Activated T-helper 1 cell treated with anti-CD3 and anti-CD28 coated beads, Interleukin-12 subunit alpha, Interleukin-12 subunit beta, Interleukin-2, Interleukin-4 antibody, amounts not matched to agents 30 ng/mL and 10 ng/mL and 1 ng/mL, durations not matched to agents 14 hours and 24 hours and 36 hours (primary cell): ENCODE measurements at regions not wholly inside any gene's neighbourhood (a gene's known extent, or its start where the extent isn't known, plus 50 kb on each side); places are given as distances from the start of the nearest gene placed in this dataset.

Source experiments
- DNase-seq: peaks from one replicate; pipeline ENCODE4 v3.0.0; 2021; ENCODE audit warnings: low spot score
- H3K27ac Mint-ChIP-seq: one replicate; pipeline ENCODE4 v1.8.0; 2021; ENCODE audit warnings: mild to moderate bottlenecking, mixed read lengths
- H3K27me3 Mint-ChIP-seq: one replicate; pipeline ENCODE4 v1.8.0; 2022; ENCODE audit warnings: mild to moderate bottlenecking, moderate library complexity, mixed read lengths; ENCODE audit not compliant: insufficient read depth
- H3K36me3 Mint-ChIP-seq: one replicate; pipeline ENCODE4 v1.8.0; 2021; ENCODE audit warnings: low read depth, mixed read lengths
- H3K4me1 Mint-ChIP-seq: one replicate; pipeline ENCODE4 v1.8.0; 2021; ENCODE audit warnings: low read depth, mixed read lengths
- H3K4me3 Mint-ChIP-seq: one replicate; pipeline ENCODE4 v1.8.0; 2021; ENCODE audit warnings: mild to moderate bottlenecking, moderate library complexity, mixed read lengths
- H3K9me3 Mint-ChIP-seq: one replicate; pipeline ENCODE4 v1.8.0; 2021; ENCODE audit warnings: mixed read lengths
- intact Hi-C: fragments of 100-400 bp; cut with micrococcal nuclease; formaldehyde crosslinking; loops from one replicate; pipeline ENCODE4 v1.15.1; 2024

DNA sequence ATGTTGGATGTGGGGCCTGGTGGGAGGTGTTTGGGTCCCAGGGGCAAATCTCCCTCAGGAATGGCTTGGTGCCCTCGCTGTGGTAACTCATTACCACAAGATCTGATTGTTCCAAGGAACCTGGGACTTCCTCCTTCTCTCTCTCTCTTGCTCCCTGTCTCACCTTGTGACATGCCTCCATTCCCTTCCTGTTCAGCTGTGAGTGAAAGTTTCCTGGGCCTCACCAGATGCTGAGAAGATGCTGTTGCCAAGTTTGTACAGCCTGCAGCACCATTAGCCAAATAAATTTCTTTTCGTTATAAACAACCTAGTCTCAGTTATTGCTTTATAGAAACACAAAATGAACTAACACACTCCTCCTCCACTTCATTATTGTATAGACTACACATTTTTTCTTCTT, 759.8 kb upstream of the MDGA2 start:
- Mint-ChIP-seq H3K27me3 (no peaks in the 10 kb centered on the region), H3K4me3 (no peak overlapping the region), H3K27ac (no peak overlapping the region), H3K4me1 (no peaks in the 10 kb centered on the region), H3K36me3 (no peaks in the 10 kb centered on the region), H3K9me3 (no peaks in the 10 kb centered on the region)
- no peak for DNase-seq
- intact Hi-C loops: no loop called here

DNA sequence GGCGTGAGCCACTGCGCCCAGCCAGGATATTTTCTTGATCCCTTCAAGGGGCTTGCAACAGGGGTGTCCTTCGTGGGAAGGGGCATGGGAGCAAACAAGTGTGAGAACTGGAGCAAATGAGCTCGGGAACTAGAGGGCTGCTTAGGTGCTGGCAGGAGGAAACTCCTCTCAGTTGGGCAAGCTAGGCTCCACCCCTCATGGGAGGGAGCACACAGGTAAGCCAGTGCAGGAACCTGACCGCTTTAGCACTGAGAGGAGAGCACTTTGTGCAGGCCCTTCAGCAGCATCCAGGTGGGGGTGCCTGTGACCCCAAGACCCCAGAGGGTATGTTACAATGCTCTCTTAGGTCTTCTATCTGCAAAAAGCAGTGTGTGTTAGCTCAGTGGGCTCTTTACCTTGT, 755.4 kb upstream of the MDGA2 start:
- no peaks in the 10 kb centered on the region for H3K27me3 Mint-ChIP-seq
- no peaks in the 10 kb centered on the region for H3K36me3 Mint-ChIP-seq
- no peaks in the 10 kb centered on the region for H3K9me3 Mint-ChIP-seq
- intact Hi-C loops: no loop called here
- no peak for DNase-seq
- H3K4me3 Mint-ChIP-seq: no peak overlapping the region
- no peak overlapping the region for H3K27ac Mint-ChIP-seq
- H3K4me1 Mint-ChIP-seq: no peaks in the 10 kb centered on the region

DNA sequence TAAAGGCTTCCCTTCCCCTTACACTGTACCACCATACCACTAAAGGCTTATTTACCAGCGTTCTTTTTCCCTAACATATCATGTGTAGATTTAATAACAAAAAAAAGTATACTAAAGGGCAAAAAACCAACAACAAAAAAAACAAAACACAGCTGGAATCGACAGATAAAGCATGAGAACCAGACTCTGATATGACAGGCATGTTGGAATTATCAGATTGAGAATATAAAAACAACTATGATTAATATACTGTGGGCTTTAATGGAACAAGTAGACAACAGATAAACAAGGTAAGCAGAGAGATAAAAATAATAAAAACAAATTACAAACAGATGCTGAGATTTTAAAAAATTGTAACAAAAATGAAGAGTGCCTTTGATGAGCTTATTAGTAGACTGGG, 754.1 kb upstream of the MDGA2 start:
- Mint-ChIP-seq H3K27me3 (no peaks in the 10 kb centered on the region), H3K36me3 (no peaks in the 10 kb centered on the region), H3K4me1 (no peaks in the 10 kb centered on the region), H3K27ac (no peak overlapping the region), H3K4me3 (no peak overlapping the region), H3K9me3 (no peaks in the 10 kb centered on the region)
- DNase-seq: no peak
- intact Hi-C loops: no loop called here

DNA sequence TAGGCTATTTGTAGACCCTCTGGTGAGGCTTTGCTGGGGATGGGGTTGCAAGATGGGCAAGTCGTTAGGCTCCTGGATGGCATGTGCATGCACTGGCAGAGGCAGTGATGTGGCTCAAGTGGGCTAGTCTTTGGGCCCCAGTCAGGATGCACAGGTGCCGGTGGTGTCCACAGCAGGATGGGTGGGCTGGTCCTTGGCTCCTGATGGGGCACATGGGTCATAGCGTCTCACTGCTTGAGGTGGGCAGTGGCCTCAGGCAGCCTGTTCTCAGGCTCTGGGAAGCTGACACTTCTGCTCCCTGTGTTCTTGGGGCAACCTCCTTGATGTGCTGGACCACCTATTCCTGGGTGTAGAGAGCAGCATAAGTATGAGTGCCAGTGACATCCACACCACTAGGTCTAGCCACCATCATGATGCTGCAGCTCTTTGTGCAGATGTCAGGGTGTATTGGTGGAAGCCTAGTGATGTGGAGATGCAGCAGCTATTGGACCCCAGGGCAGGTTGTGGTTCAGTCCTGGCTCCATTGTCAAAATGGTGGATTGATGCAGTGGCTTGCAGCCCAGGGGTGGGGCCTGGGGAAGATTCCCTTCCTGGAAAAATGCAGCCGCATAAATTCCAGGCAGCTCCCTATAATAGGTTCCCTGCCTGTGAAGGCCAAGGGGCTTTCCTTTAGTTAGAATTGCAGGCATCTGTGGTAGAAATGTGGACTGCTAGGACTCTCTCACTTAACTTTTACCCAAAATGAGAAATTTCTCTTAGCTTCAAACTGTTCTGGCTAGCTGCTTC, 742.5 kb upstream of the MDGA2 start:
- no peaks in the 10 kb centered on the region for H3K36me3 Mint-ChIP-seq

DNA sequence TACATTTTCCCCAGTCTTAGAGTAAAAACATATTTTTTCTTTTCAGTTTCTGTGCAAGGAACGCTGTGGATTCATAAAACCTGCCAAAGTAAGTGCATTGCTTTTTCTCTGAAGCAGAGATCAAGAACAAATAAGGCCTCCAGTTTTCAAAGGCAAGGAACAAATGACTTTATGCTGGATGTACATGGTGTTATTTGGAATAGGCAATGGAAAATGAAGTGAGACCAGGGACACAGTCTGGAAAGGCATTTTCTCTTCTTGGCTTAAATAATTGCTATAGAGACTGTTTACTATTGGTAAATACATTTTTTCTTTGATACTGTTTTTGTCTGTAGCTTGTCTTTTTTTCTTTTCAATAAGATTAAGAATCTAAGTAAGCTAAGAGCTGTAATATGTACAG, 725.9 kb upstream of the MDGA2 start:
- intact Hi-C loops: no loop called here
- no peaks in the 10 kb centered on the region for H3K36me3 Mint-ChIP-seq
- no peaks in the 10 kb centered on the region for H3K27me3 Mint-ChIP-seq
- no peaks in the 10 kb centered on the region for H3K4me1 Mint-ChIP-seq
- peaks cover 13% of the 10 kb centered on the region for H3K9me3 Mint-ChIP-seq
- H3K4me3 Mint-ChIP-seq: no peak overlapping the region
- no peak for DNase-seq
- no peak overlapping the region for H3K27ac Mint-ChIP-seq

More for the DNA sequence above, 742.5 kb upstream of the MDGA2 start:
- intact Hi-C loops: no loop called here
- H3K9me3 Mint-ChIP-seq: peaks cover 14% of the 10 kb centered on the region
- no peaks in the 10 kb centered on the region for H3K27me3 Mint-ChIP-seq
- DNase-seq: no peak
- H3K4me1 Mint-ChIP-seq: no peaks in the 10 kb centered on the region
- H3K27ac Mint-ChIP-seq: no peak overlapping the region
- no peak overlapping the region for H3K4me3 Mint-ChIP-seq

DNA sequence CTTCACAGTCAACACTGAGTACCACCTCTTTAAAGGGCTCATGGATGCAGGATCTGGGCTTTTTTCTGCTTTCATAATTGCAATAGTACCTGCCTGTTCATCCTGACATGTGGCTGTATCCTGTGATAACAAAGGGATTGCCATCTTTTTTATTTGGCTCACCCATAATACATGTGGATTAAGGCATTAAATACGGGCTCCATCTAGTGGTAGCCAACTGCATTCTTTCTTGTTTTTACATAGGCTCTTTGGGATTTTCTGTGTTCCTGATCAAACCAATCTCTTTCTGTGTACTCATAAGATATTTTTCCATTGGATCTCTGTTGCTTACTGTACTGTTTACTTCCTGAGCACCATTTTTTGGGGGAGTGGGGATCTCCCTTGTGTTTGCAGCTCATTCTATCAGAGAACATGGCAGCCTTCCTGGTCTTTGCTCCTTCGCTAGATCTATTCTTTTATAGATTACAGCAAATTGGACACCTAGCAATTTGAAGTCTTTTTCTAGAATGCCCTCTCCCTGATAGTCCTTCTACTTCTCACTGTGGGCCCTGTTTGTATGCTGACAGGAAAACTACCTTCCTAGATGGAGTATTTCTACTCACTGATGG, 723.4 kb upstream of the MDGA2 start:
- Mint-ChIP-seq H3K27ac (no peak overlapping the region), H3K4me3 (no peak overlapping the region), H3K9me3 (no peaks in the 10 kb centered on the region), H3K36me3 (no peaks in the 10 kb centered on the region), H3K27me3 (no peaks in the 10 kb centered on the region), H3K4me1 (no peaks in the 10 kb centered on the region)
- intact Hi-C loops: loop anchor here (5.0 kb wide), 1 partner anchor 774 kb away; no protein-coding TSS in a partner anchor
- no peak for DNase-seq

DNA sequence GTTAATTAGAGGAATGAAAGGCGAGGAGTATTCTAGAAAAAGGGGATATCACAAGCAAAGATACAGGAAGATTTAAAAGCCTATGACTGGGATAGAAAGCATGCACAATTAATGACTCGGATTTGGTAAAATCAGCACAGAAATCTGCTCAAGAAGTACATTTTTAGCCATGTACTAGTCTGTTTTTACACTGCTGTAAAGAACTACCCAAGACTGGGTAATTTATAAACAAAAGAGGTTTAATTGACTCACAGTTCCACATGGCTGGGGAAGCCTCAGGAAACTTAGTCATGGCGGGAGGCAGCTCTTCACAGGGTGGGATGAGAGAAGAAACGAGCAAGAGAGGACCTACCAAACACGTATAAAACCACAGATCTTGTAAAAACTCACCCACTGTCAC, 716.3 kb upstream of the MDGA2 start:
- no peak for DNase-seq
- Mint-ChIP-seq H3K27ac (no peak overlapping the region), H3K27me3 (no peaks in the 10 kb centered on the region), H3K4me1 (no peaks in the 10 kb centered on the region), H3K4me3 (no peak overlapping the region), H3K9me3 (no peaks in the 10 kb centered on the region), H3K36me3 (no peaks in the 10 kb centered on the region)
- intact Hi-C loops: no loop called here

DNA sequence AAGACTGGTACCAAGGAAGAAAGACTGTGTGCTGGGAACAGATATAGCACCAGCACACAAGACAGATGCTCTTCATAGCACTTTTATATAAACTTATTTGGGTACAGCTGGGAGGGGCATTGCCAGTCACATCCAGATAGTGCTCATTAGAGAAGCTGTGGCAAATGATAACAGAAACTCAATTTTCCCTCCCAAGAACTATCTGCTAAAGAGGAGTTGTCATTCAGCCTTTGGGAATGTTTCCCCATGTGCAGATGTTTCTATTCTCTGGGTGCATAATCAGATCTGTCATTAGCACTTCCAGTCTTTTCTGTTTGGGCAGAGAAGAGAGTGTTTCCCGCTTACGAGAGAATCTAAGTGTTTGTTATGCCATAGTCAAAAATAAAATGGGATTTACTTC, 714.9 kb upstream of the MDGA2 start:
- Mint-ChIP-seq H3K27me3 (no peaks in the 10 kb centered on the region), H3K36me3 (no peaks in the 10 kb centered on the region), H3K4me3 (no peak overlapping the region), H3K27ac (no peak overlapping the region), H3K9me3 (no peaks in the 10 kb centered on the region), H3K4me1 (no peaks in the 10 kb centered on the region)
- intact Hi-C loops: no loop called here
- no peak for DNase-seq

DNA sequence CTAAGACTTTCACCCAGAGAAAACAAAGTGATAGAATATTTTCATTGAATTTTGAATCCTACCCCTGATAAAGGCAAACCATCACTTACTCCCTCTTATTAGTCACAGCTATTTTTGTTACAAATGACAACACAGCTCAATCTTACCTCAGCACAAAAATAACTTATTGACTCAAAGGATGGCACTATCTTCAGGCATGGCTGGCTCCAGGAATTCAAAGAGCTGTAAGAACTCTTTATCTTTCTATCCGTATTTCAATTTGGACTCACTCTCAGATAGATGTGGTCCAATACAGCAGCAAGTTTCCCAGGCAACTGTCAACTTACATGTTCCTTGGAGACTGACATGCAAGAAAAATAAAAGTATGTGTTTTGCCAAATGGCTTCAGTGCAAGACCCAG, 709.4 kb upstream of the MDGA2 start:
- H3K27me3 Mint-ChIP-seq: no peaks in the 10 kb centered on the region
- intact Hi-C loops: no loop called here
- DNase-seq: no peak
- no peaks in the 10 kb centered on the region for H3K9me3 Mint-ChIP-seq
- no peak overlapping the region for H3K27ac Mint-ChIP-seq
- H3K4me3 Mint-ChIP-seq: no peak overlapping the region
- H3K4me1 Mint-ChIP-seq: no peaks in the 10 kb centered on the region
- no peaks in the 10 kb centered on the region for H3K36me3 Mint-ChIP-seq

DNA sequence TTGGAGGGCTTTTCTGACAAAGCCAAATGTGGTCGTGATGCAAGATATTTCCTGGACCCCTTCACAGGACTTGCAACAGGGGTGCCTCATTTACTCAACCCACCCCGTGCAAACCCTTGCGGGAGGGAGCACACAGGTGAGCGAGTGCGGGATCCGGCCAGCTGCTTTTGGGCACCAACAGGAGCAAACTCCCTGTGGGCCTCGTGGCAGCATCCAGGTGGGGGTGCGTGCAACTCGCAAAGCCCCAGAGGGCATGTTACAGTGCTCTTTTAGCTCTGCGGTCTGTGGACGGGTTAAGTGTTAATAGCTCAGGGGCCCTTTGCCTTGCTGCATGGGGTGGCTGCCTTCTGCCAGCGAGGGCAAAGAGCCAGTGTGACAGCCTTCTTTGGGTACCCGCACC, 707.6 kb upstream of the MDGA2 start:
- no peaks in the 10 kb centered on the region for H3K27me3 Mint-ChIP-seq
- H3K36me3 Mint-ChIP-seq: no peaks in the 10 kb centered on the region
- no peaks in the 10 kb centered on the region for H3K9me3 Mint-ChIP-seq
- no peaks in the 10 kb centered on the region for H3K4me1 Mint-ChIP-seq
- intact Hi-C loops: no loop called here
- H3K4me3 Mint-ChIP-seq: no peak overlapping the region
- H3K27ac Mint-ChIP-seq: no peak overlapping the region
- no peak for DNase-seq

DNA sequence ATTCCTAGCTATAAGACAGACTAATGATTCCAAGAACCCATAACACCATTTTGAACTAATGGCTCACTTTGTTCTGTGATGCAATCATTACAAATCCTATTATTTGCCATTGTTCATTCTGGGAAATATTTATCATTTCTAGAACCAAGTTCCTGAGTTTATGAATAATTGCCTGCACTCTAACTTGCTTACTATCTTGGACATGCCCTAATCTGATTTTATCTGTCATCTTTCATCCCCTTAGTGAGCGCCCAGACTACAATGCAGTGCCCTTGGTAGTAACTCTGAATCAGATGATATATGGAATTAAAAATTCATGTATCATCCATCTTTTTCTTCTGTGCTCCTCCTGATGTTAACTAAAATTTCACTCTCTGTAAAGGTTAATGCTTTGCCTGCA, 703.1 kb upstream of the MDGA2 start:
- intact Hi-C loops: no loop called here
- H3K27ac Mint-ChIP-seq: no peak overlapping the region
- no peaks in the 10 kb centered on the region for H3K27me3 Mint-ChIP-seq
- H3K4me3 Mint-ChIP-seq: no peak overlapping the region
- no peaks in the 10 kb centered on the region for H3K4me1 Mint-ChIP-seq
- no peaks in the 10 kb centered on the region for H3K9me3 Mint-ChIP-seq
- no peak for DNase-seq
- no peaks in the 10 kb centered on the region for H3K36me3 Mint-ChIP-seq

DNA sequence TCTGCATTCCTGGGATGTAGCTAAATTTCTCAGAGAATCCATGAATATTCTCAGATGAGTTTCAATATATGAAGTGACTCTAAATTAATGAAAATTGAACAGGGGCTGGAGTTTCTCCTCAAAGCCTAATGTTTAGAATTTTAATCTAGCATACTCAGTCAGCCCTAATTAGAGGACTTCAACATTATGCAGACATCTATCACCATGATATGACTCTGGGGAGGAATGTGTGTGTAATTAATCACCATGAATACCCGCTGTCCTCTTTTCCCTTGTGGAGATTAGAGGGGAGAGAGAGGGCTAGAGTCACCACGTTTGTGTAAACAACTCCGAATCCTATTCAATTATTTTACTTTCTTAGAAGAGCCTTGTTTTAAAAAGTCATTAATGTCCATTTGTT, 698.6 kb upstream of the MDGA2 start:
- H3K4me3 Mint-ChIP-seq: no peak overlapping the region
- H3K36me3 Mint-ChIP-seq: no peaks in the 10 kb centered on the region
- peaks cover 5% of the 10 kb centered on the region for H3K9me3 Mint-ChIP-seq
- no peaks in the 10 kb centered on the region for H3K4me1 Mint-ChIP-seq
- H3K27ac Mint-ChIP-seq: no peak overlapping the region
- DNase-seq: no peak
- intact Hi-C loops: no loop called here
- H3K27me3 Mint-ChIP-seq: no peaks in the 10 kb centered on the region

DNA sequence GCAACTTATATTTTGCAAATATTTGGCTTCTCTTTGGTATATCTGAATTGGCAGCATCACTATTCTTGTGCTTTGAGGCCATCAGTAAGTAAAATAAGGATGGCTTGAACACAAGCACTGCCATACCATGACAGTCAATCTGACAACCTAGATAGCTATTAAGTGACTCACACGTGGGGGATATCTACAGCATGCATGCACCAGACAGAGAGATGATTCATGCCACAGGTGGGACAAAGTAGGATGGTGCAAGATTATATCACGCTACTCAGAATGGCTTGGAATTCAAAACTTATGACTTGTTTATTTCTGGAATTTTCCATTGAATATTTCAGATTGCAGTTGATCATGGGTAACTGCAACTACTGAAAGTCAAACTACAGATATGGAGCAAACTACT, 675.6 kb upstream of the MDGA2 start:
- Mint-ChIP-seq H3K4me3 (no peak overlapping the region), H3K36me3 (no peaks in the 10 kb centered on the region), H3K4me1 (no peaks in the 10 kb centered on the region), H3K27me3 (no peaks in the 10 kb centered on the region), H3K9me3 (no peaks in the 10 kb centered on the region), H3K27ac (no peak overlapping the region)
- intact Hi-C loops: no loop called here
- no peak for DNase-seq

DNA sequence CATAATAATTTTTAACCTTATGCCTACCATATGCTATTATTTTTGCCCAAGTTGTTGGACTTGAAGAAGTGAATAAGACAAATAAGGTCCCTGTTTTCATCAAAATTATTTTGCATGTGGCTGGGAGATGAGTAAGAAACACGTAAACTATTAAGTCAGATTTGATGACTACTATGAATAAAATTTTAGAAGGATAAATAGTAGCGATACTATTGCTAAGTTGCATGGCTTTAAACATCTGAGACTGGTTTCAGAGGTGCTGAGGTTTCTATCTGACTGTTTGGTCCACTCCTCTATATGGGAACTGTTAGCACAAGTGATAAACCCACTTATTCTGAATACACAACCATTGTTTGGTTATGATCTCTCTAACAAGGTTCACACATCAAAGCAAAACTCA, 674.3 kb upstream of the MDGA2 start:
- Mint-ChIP-seq H3K27ac (no peak overlapping the region), H3K36me3 (no peaks in the 10 kb centered on the region), H3K9me3 (no peaks in the 10 kb centered on the region), H3K4me3 (no peak overlapping the region), H3K27me3 (no peaks in the 10 kb centered on the region), H3K4me1 (no peaks in the 10 kb centered on the region)
- DNase-seq: no peak
- intact Hi-C loops: no loop called here
